ENCODE measurements at regions not wholly inside any gene's neighbourhood (a gene's known extent, or its start where the extent isn't known, plus 50 kb on each side); places are given as distances from the start of the nearest gene placed in this dataset.

- no peak overlapping the region for H3K4me3 ChIP-seq (ENCODE audit: low read depth, low read length)
- no peak for TF ChIP-seq MAX (IDR thresholded peaks at IDR 0.05; ENCODE audit: low read depth, low read length)
- no peak for TF ChIP-seq POLR2A (IDR thresholded peaks at IDR 0.05; ENCODE audit: extremely low read depth, insufficient read length)
- TF ChIP-seq MYC (IDR thresholded peaks at IDR 0.05; ENCODE audit: low read depth, low read length): no peak
- no peak for TF ChIP-seq CTCF (IDR thresholded peaks at IDR 0.05; ENCODE audit: low read depth, low read length)
- DNase-seq (ENCODE audit: low read depth): no peak
These were observed 61.7 kb upstream of the TMEM17 start for GRCh38 chr2:62567669-62568068.

GRCh38 chr2:62566847-62567246 is 60.9 kb upstream of the TMEM17 start:
- no peak for DNase-seq (ENCODE audit: low read depth)
- TF ChIP-seq CTCF (IDR thresholded peaks at IDR 0.05; ENCODE audit: low read depth, low read length): no peak
- TF ChIP-seq POLR2A (IDR thresholded peaks at IDR 0.05; ENCODE audit: extremely low read depth, insufficient read length): no peak
- TF ChIP-seq MAX (IDR thresholded peaks at IDR 0.05; ENCODE audit: low read depth, low read length): no peak
- TF ChIP-seq MYC (IDR thresholded peaks at IDR 0.05; ENCODE audit: low read depth, low read length): no peak
- no peak overlapping the region for H3K4me3 ChIP-seq (ENCODE audit: low read depth, low read length)

GRCh38 chr2:62565309-62565908 is 59.4 kb upstream of the TMEM17 start:
- DNase-seq (ENCODE audit: low read depth): no peak
- TF ChIP-seq MAX (IDR thresholded peaks at IDR 0.05; ENCODE audit: low read depth, low read length) (no peak), CTCF (IDR thresholded peaks at IDR 0.05; ENCODE audit: low read depth, low read length) (no peak), POLR2A (IDR thresholded peaks at IDR 0.05; ENCODE audit: extremely low read depth, insufficient read length) (no peak), MYC (IDR thresholded peaks at IDR 0.05; ENCODE audit: low read depth, low read length) (no peak)
- H3K4me3 ChIP-seq (ENCODE audit: low read depth, low read length): no peak overlapping the region

GRCh38 chr2:62564380-62565137 is 58.6 kb upstream of the TMEM17 start:
- no peak for DNase-seq (ENCODE audit: low read depth)

GRCh38 chr2:62561586-62561985 is 55.6 kb upstream of the TMEM17 start:
- DNase-seq (ENCODE audit: low read depth): peak; percentile 7
- TF ChIP-seq POLR2A (IDR thresholded peaks at IDR 0.05; ENCODE audit: extremely low read depth, insufficient read length) (no peak), MAX (IDR thresholded peaks at IDR 0.05; ENCODE audit: low read depth, low read length) (no peak), MYC (IDR thresholded peaks at IDR 0.05; ENCODE audit: low read depth, low read length) (no peak), CTCF (IDR thresholded peaks at IDR 0.05; ENCODE audit: low read depth, low read length) (no peak)
- H3K4me3 ChIP-seq (ENCODE audit: low read depth, low read length): no peak overlapping the region

More at GRCh38 chr2:62564380-62565137, 58.6 kb upstream of the TMEM17 start:
- H3K4me3 ChIP-seq (ENCODE audit: low read depth, low read length): no peak overlapping the region
- no peak for TF ChIP-seq CTCF (IDR thresholded peaks at IDR 0.05; ENCODE audit: low read depth, low read length)
- TF ChIP-seq MYC (IDR thresholded peaks at IDR 0.05; ENCODE audit: low read depth, low read length): no peak
- TF ChIP-seq MAX (IDR thresholded peaks at IDR 0.05; ENCODE audit: low read depth, low read length): no peak
- no peak for TF ChIP-seq POLR2A (IDR thresholded peaks at IDR 0.05; ENCODE audit: extremely low read depth, insufficient read length)
